ENCODE measurements at regions not wholly inside any gene's neighbourhood (a gene's known extent, or its start where the extent isn't known, plus 50 kb on each side); places are given as distances from the start of the nearest gene placed in this dataset.
A peak's percentile ranks its signal among the peaks of the same experiment; 100 is the strongest.

- H3K4me1 ChIP-seq (ENCODE audit: insufficient read depth) = no peaks in the 10 kb centered on the region
- no peaks in the 10 kb centered on the region for H3K27me3 ChIP-seq
- DNase-seq (ENCODE audit: low spot score) = peak; percentile 17
- H2AFZ ChIP-seq = no peak overlapping the region
- H3K9me3 ChIP-seq (ENCODE audit: low read depth) = no peaks in the 10 kb centered on the region
- no peaks in the 10 kb centered on the region for H3K79me2 ChIP-seq
- 71% methylated on average over 5 of the region's 5 CpGs for WGBS (ENCODE audit: low lambda C conversion rate, missing lambda C conversion rate)
- no peak overlapping the region for H3K4me2 ChIP-seq
- no peaks in the 10 kb centered on the region for H3K36me3 ChIP-seq (replicated peaks; ENCODE audit: insufficient read depth, low read depth)
- no peak overlapping the region for H3K27ac ChIP-seq
- TF ChIP-seq EZH2phosphoT487 (IDR thresholded peaks at IDR 0.05; ENCODE audit: low read depth, severe bottlenecking, unreplicated experiment) (no peak), EZH2 (IDR thresholded peaks at IDR 0.05; ENCODE audit: borderline replicate concordance) (no peak)
- TF ChIP-seq, protein P1, sequence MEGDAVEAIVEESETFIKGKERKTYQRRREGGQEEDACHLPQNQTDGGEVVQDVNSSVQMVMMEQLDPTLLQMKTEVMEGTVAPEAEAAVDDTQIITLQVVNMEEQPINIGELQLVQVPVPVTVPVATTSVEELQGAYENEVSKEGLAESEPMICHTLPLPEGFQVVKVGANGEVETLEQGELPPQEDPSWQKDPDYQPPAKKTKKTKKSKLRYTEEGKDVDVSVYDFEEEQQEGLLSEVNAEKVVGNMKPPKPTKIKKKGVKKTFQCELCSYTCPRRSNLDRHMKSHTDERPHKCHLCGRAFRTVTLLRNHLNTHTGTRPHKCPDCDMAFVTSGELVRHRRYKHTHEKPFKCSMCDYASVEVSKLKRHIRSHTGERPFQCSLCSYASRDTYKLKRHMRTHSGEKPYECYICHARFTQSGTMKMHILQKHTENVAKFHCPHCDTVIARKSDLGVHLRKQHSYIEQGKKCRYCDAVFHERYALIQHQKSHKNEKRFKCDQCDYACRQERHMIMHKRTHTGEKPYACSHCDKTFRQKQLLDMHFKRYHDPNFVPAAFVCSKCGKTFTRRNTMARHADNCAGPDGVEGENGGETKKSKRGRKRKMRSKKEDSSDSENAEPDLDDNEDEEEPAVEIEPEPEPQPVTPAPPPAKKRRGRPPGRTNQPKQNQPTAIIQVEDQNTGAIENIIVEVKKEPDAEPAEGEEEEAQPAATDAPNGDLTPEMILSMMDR (IDR thresholded peaks at IDR 0.05; ENCODE audit: poor library complexity) = no peak
- H3K4me3 ChIP-seq = no peak overlapping the region
- H3K9me2 ChIP-seq (replicated peaks; ENCODE audit: insufficient read depth) = no peaks in the 10 kb centered on the region
- no peaks in the 10 kb centered on the region for H4K20me1 ChIP-seq (ENCODE audit: insufficient read depth, poor library complexity, severe bottlenecking)
Measured at GRCh38 chr15:91515188-91515754, 338.2 kb upstream of the SLCO3A1 start.

DNA sequence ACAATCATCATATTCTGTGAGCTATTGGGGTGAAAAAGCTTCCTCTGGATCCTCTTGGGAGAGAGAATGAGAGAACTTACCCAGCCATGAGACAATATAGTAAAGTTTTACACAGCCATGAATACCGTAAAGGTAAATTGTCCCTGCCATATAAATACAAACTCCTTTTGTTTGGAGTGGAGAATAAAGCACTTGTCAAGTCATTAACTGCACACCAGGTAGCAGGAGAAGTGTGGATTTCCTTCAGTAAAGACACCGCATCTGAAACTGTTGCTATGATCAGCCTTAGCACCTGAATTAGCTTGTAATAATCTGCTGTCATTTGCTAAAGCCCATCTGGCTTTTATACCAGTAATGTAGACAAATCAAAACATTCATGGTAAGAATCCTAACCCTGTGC, 336.6 kb upstream of the SLCO3A1 start:
- Histone ChIP-seq H4K20me1 (ENCODE audit: insufficient read depth, poor library complexity, severe bottlenecking) (no peaks in the 10 kb centered on the region), H3K4me2 (no peak overlapping the region), H3K27me3 (no peaks in the 10 kb centered on the region), H3K79me2 (no peaks in the 10 kb centered on the region), H3K4me1 (ENCODE audit: insufficient read depth) (no peaks in the 10 kb centered on the region), H3K36me3 (replicated peaks; ENCODE audit: insufficient read depth, low read depth) (no peaks in the 10 kb centered on the region), H3K27ac (no peak overlapping the region), H2AFZ (no peak overlapping the region), H3K4me3 (no peak overlapping the region), H3K9me3 (ENCODE audit: low read depth) (no peaks in the 10 kb centered on the region), H3K9me2 (replicated peaks; ENCODE audit: insufficient read depth) (no peaks in the 10 kb centered on the region)
- no peak for DNase-seq (ENCODE audit: low spot score)
- WGBS (ENCODE audit: low lambda C conversion rate, missing lambda C conversion rate) = 41% methylated on average over 2 of the region's 2 CpGs
- no peak for TF ChIP-seq EZH2phosphoT487 (IDR thresholded peaks at IDR 0.05; ENCODE audit: low read depth, severe bottlenecking, unreplicated experiment)
- TF ChIP-seq, protein P1 (IDR thresholded peaks at IDR 0.05; ENCODE audit: poor library complexity) = no peak
- no peak for TF ChIP-seq EZH2 (IDR thresholded peaks at IDR 0.05; ENCODE audit: borderline replicate concordance)

DNA sequence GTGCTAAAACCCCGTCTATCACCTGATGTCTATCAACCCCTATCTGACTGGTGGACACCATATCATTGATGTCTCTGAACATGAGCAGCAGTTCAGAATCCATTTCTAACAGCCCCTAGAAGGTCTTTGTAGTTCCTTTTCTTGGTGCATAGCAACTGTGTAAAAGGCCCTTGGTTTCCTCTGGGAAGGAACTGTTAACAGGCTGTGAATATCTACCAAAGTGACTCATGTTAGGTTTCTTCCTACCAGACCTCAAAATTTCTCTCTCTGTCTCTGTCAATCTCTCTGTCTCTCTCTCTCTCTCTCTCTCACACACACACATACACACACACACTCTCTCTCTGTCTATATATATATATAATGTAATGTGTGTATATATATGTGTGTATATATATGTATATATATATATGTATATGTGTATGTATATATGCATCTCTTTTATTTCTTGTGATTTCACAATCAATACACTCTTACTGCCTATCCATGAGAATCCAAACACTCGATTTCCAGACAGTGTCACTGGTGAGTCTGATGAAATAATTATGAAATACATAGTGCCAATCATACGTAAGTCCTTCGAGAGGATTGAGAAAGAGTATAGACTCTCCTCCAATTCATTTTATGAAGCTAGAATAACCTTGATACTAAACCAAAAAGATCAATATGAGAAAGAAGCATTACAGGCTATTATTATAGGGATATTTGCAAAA, 335.9 kb upstream of the SLCO3A1 start:
- Histone ChIP-seq H3K9me2 (replicated peaks; ENCODE audit: insufficient read depth) (no peaks in the 10 kb centered on the region), H3K36me3 (replicated peaks; ENCODE audit: insufficient read depth, low read depth) (no peaks in the 10 kb centered on the region), H4K20me1 (ENCODE audit: insufficient read depth, poor library complexity, severe bottlenecking) (no peaks in the 10 kb centered on the region), H3K4me1 (ENCODE audit: insufficient read depth) (no peaks in the 10 kb centered on the region), H3K27ac (no peak overlapping the region), H2AFZ (no peak overlapping the region), H3K79me2 (no peaks in the 10 kb centered on the region), H3K9me3 (ENCODE audit: low read depth) (no peaks in the 10 kb centered on the region), H3K4me3 (no peak overlapping the region), H3K27me3 (no peaks in the 10 kb centered on the region), H3K4me2 (no peak overlapping the region)
- no peak for DNase-seq (ENCODE audit: low spot score)
- 83% methylated on average over 4 of the region's 4 CpGs for WGBS (ENCODE audit: low lambda C conversion rate, missing lambda C conversion rate)
- TF ChIP-seq EZH2phosphoT487 (IDR thresholded peaks at IDR 0.05; ENCODE audit: low read depth, severe bottlenecking, unreplicated experiment) (no peak), EZH2 (IDR thresholded peaks at IDR 0.05; ENCODE audit: borderline replicate concordance) (no peak)
- TF ChIP-seq, protein P1 (IDR thresholded peaks at IDR 0.05; ENCODE audit: poor library complexity) = no peak

All from hepatocyte (in vitro differentiated cells).